CD4-positive, alpha-beta T cell (primary cell): ENCODE measurements at regions not wholly inside any gene's neighbourhood (a gene's known extent, or its start where the extent isn't known, plus 50 kb on each side); places are given as distances from the start of the nearest gene placed in this dataset.
"Not testable (repeated sequence)": the region's sequence is repeated elsewhere in the genome, so short reads cannot be mapped to it uniquely, and the experiment has no call there.

Experiments
- ATAC-seq: fragments of 200-7000 bp; cut with Tn5 transposase; one replicate; pipeline ENCODE4 v1.10.0; 2022; ENCODE audit warnings: mild to moderate bottlenecking; ENCODE audit not compliant: poor library complexity
- CTCF ChIA-PET: fragments of 350-600 bp; sonication (Branson Sonifier 250); formaldehyde crosslinking; loops from one replicate; lab custom pipeline; 2021; ENCODE audit warnings: antibody characterized with exemption, inconsistent platforms; lab: Charles Lee
- POLR2A ChIA-PET: fragments of 350-600 bp; sonication (Branson Sonifier 250); formaldehyde crosslinking; loops from one replicate; lab custom pipeline; 2021; ENCODE audit warnings: antibody characterized with exemption, inconsistent platforms; lab: Charles Lee
- DNase-seq, 14 experiments: peaks; one replicate each; pipeline ENCODE4 v3.0.0-alpha.2; 2013 to 2020; ENCODE audit warnings: mixed read lengths in 2 of 14
- H3K27ac ChIP-seq, 2 donors: one replicate each; pipeline versions ENCODE4 v1.5.1 to v1.7.0; 2013; ENCODE audit warnings: low read length in 2 of 2, low read depth in 1 of 2, mild to moderate bottlenecking in 1 of 2
- H3K27me3 ChIP-seq, 2 experiments: 1 replicate in 1 of 2; 2 replicates in 1 of 2; pipeline versions ENCODE4 v1.6.1 to v1.7.0; 2013; ENCODE audit warnings: low read length in 2 of 2, control low read depth in 1 of 2, mild to moderate bottlenecking in 1 of 2, moderate library complexity in 1 of 2; ENCODE audit not compliant: insufficient read depth in 2 of 2, control insufficient read depth in 1 of 2
- H3K36me3 ChIP-seq: one replicate; pipeline ENCODE4 v1.6.1; 2013; ENCODE audit warnings: low read length, control low read depth; ENCODE audit not compliant: insufficient read depth
- H3K4me1 ChIP-seq: one replicate; pipeline ENCODE4 v1.6.1; 2013; ENCODE audit warnings: low read length, control low read depth; ENCODE audit not compliant: insufficient read depth
- H3K4me3 ChIP-seq: one replicate; pipeline ENCODE4 v1.5.1; 2013; ENCODE audit warnings: mild to moderate bottlenecking, low read length, moderate library complexity
- H3K9me3 ChIP-seq, 2 experiments: 1 replicate in 1 of 2; 2 replicates in 1 of 2; pipeline versions ENCODE4 v1.6.1 to v1.7.0; 2013; ENCODE audit warnings: low read length in 2 of 2, mild to moderate bottlenecking in 2 of 2, control low read depth in 1 of 2, moderate library complexity in 1 of 2; ENCODE audit not compliant: control insufficient read depth in 1 of 2, insufficient read depth in 1 of 2
- H3K27ac Mint-ChIP-seq: one replicate; pipeline ENCODE4 v1.8.0; 2020; ENCODE audit warnings: mixed read lengths
- H3K27me3 Mint-ChIP-seq: one replicate; pipeline ENCODE4 v1.8.0; 2021; ENCODE audit warnings: mixed read lengths
- H3K36me3 Mint-ChIP-seq: one replicate; pipeline ENCODE4 v1.8.0; 2021; ENCODE audit warnings: low read depth, mixed read lengths
- H3K4me1 Mint-ChIP-seq: one replicate; pipeline ENCODE4 v1.8.0; 2021; ENCODE audit warnings: low read depth, mixed read lengths
- H3K4me3 Mint-ChIP-seq: one replicate; pipeline ENCODE4 v1.8.0; 2020; ENCODE audit warnings: mild to moderate bottlenecking, mixed read lengths
- H3K9me3 Mint-ChIP-seq: one replicate; pipeline ENCODE4 v1.8.0; 2020; ENCODE audit warnings: mixed read lengths
- intact Hi-C, 2 experiments: fragments of 100-400 bp; cut with DNase I in 1 of 2; cut with micrococcal nuclease in 1 of 2; formaldehyde crosslinking; loops; one replicate each; pipeline versions ENCODE4 v1.15.1 to v1.9.0; 2023 to 2025; cut with DNase I, micrococcal nuclease
- TF ChIP-seq, protein P1 (sequence below): fragments of 200-600 bp; IDR thresholded peaks from one replicate; pipeline ENCODE4 v1.8.0; 2022; ENCODE audit warnings: antibody characterized with exemption, mild to moderate bottlenecking

- Mint-ChIP-seq H3K9me3 (no peaks in the 10 kb centered on the region), H3K4me1 (no peaks in the 10 kb centered on the region), H3K36me3 (no peaks in the 10 kb centered on the region), H3K27ac (no peak overlapping the region), H3K4me3 (no peak overlapping the region), H3K27me3 (peaks cover 9% of the 10 kb centered on the region)
- TF ChIP-seq, protein P1, sequence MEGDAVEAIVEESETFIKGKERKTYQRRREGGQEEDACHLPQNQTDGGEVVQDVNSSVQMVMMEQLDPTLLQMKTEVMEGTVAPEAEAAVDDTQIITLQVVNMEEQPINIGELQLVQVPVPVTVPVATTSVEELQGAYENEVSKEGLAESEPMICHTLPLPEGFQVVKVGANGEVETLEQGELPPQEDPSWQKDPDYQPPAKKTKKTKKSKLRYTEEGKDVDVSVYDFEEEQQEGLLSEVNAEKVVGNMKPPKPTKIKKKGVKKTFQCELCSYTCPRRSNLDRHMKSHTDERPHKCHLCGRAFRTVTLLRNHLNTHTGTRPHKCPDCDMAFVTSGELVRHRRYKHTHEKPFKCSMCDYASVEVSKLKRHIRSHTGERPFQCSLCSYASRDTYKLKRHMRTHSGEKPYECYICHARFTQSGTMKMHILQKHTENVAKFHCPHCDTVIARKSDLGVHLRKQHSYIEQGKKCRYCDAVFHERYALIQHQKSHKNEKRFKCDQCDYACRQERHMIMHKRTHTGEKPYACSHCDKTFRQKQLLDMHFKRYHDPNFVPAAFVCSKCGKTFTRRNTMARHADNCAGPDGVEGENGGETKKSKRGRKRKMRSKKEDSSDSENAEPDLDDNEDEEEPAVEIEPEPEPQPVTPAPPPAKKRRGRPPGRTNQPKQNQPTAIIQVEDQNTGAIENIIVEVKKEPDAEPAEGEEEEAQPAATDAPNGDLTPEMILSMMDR = no peak
- Histone ChIP-seq H3K9me3 (no peaks in the 10 kb centered on the region), H3K4me1 (no peaks in the 10 kb centered on the region), H3K4me3 (no peak overlapping the region), H3K27ac (no peak overlapping the region), H3K36me3 (no peaks in the 10 kb centered on the region), H3K27me3 (no peaks in the 10 kb centered on the region)
- intact Hi-C loops = no loop called here
- ChIA-PET POLR2A (no interaction called here), CTCF (no interaction called here)
- DNase-seq = no peak
- no peak for ATAC-seq
Observed at GRCh38 chr1:58223522-58223921, 323.0 kb downstream of the OMA1 start.

GRCh38 chr1:58220836-58221472 lies 325.6 kb downstream of the OMA1 start:
- H3K27me3 Mint-ChIP-seq = peaks cover 9% of the 10 kb centered on the region
- Histone ChIP-seq H3K4me1 (no peaks in the 10 kb centered on the region), H3K9me3 (no peaks in the 10 kb centered on the region), H3K27ac (no peak overlapping the region), H3K4me3 (no peak overlapping the region), H3K27me3 (no peaks in the 10 kb centered on the region), H3K36me3 (no peaks in the 10 kb centered on the region)
- TF ChIP-seq, protein P1 = no peak
- no peak overlapping the region for H3K27ac Mint-ChIP-seq
- DNase-seq (no peak), ATAC-seq (no peak)
- CTCF ChIA-PET = interaction anchor here (1.3 kb wide), 1 partner anchor 14 kb away, joined by 3 read pairs; no protein-coding TSS in a partner anchor
- intact Hi-C loops = no loop called here
- POLR2A ChIA-PET = interaction anchor here (0.7 kb wide), 1 partner anchor 253 kb away, joined by 3 read pairs; no protein-coding TSS in a partner anchor
- H3K36me3 Mint-ChIP-seq = no peaks in the 10 kb centered on the region
- no peaks in the 10 kb centered on the region for H3K4me1 Mint-ChIP-seq
- no peak overlapping the region for H3K4me3 Mint-ChIP-seq
- H3K9me3 Mint-ChIP-seq = no peaks in the 10 kb centered on the region

- POLR2A ChIA-PET, H3K4me3 ChIP-seq, H3K4me1 ChIP-seq, CTCF ChIA-PET, H3K9me3 Mint-ChIP-seq, DNase-seq, H3K4me3 Mint-ChIP-seq, H3K27me3 ChIP-seq, intact Hi-C loops, H3K27ac Mint-ChIP-seq, H3K36me3 ChIP-seq, H3K9me3 ChIP-seq, H3K27me3 Mint-ChIP-seq, H3K36me3 Mint-ChIP-seq, H3K4me1 Mint-ChIP-seq, H3K27ac ChIP-seq, ATAC-seq: not testable (repeated sequence)
Observed at GRCh38 chr1:58216169-58216568, 330.4 kb downstream of the OMA1 start.

- Mint-ChIP-seq H3K27ac (no peak overlapping the region), H3K27me3 (peaks cover 6% of the 10 kb centered on the region), H3K36me3 (no peaks in the 10 kb centered on the region), H3K4me3 (no peak overlapping the region), H3K4me1 (no peaks in the 10 kb centered on the region), H3K9me3 (no peaks in the 10 kb centered on the region)
- no peaks in the 10 kb centered on the region for H3K36me3 ChIP-seq
- POLR2A ChIA-PET = no interaction called here
- H3K27me3 ChIP-seq = no peaks in the 10 kb centered on the region
- H3K4me1 ChIP-seq = no peaks in the 10 kb centered on the region
- intact Hi-C loops = no loop called here
- CTCF ChIA-PET = no interaction called here
- no peak for ATAC-seq
- H3K9me3 ChIP-seq = no peaks in the 10 kb centered on the region
- TF ChIP-seq, protein P1 = no peak
- H3K27ac ChIP-seq = no peak overlapping the region
- H3K4me3 ChIP-seq = no peak overlapping the region
- DNase-seq = no peak
Observed at GRCh38 chr1:58214674-58215073, 331.9 kb downstream of the OMA1 start.
